ENCODE measurements at regions not wholly inside any gene's neighbourhood (a gene's known extent, or its start where the extent isn't known, plus 50 kb on each side); places are given as distances from the start of the nearest gene placed in this dataset.

DNA sequence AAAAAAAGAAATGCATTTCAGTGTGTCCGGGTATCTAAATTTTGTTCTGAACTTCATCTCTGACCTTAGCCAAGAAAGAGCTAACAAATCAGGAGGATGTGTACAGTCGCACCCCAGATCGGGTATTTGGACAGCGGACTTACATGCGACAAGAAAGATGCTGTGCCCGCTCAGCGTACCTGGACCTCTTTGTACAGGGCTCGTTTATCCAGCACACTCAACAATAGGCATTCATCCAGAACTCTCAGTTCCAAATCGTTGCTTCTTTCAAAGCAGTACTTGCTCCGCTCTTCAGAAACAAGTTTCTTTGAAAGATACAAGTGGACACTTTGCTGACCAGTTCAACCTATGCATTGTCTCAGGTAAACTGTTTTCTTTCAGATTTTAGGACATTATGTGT is 191.7 kb downstream of the LY86 start:
- no peak for TF ChIP-seq POLR2A (IDR thresholded peaks at IDR 0.05)
- TF ChIP-seq, protein P1, sequence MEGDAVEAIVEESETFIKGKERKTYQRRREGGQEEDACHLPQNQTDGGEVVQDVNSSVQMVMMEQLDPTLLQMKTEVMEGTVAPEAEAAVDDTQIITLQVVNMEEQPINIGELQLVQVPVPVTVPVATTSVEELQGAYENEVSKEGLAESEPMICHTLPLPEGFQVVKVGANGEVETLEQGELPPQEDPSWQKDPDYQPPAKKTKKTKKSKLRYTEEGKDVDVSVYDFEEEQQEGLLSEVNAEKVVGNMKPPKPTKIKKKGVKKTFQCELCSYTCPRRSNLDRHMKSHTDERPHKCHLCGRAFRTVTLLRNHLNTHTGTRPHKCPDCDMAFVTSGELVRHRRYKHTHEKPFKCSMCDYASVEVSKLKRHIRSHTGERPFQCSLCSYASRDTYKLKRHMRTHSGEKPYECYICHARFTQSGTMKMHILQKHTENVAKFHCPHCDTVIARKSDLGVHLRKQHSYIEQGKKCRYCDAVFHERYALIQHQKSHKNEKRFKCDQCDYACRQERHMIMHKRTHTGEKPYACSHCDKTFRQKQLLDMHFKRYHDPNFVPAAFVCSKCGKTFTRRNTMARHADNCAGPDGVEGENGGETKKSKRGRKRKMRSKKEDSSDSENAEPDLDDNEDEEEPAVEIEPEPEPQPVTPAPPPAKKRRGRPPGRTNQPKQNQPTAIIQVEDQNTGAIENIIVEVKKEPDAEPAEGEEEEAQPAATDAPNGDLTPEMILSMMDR (IDR thresholded peaks at IDR 0.05): no peak
- H3K4me3 ChIP-seq: no peak overlapping the region
- 89 to 94% (median 90%) methylated on average over 10 of the region's 10 CpGs for WGBS, 4 donors
- no peak for ATAC-seq
- no peak overlapping the region for H3K27ac ChIP-seq
- no peaks in the 10 kb centered on the region for H3K36me3 ChIP-seq
- peaks cover 0 to 15% (median 5%) of the 10 kb centered on the region in 12 donors for H3K4me1 ChIP-seq
- peaks cover 0 to 7% (median 0%) of the 10 kb centered on the region in 12 donors for H3K9me3 ChIP-seq
- no peaks in the 10 kb centered on the region for H3K27me3 ChIP-seq
- intact Hi-C loops (cut with DNase I): no loop called here
- no peak for DNase-seq

DNA sequence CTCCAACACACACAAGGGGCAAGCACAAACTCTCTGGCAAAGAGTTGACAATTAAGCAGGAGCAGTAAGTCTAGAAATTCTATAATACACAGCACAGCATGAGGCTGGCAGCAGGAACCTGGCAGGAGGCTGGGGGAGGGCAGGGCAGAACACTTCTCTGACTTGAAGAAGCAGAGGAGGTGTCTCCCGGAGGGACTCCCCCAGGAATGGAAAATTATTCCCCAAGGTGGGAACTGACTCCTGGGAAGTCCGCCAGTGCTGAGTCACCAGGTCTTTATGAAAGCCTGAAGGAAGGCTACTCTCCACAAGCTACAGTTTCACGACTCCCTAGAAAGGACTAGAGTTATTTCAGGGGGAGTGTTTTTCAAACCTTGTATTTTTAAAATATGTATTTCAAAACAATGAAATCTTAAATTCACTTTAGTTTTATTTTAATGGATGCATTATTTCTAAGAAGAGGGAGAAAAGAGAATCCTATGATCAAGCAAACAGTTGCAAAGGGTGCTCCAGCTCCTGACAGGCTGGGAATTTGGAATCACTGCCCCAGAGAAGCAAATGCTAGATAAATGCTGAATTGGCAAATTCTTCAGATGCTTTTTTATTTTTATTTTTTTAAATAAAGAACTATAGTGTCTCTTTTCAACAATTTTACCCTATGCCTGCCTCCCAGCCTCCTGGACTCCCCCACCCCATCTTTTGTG is 192.8 kb downstream of the LY86 start:
- H3K4me3 ChIP-seq: no peak overlapping the region
- intact Hi-C loops (cut with DNase I): no loop called here
- ATAC-seq: peak in 2 of 4 donors; percentile 57 to 82
- peak in 2 of 5 donors; percentile 39 to 62 for DNase-seq
- no peak overlapping the region for H3K27ac ChIP-seq
- no peaks in the 10 kb centered on the region for H3K27me3 ChIP-seq
- no peak for TF ChIP-seq POLR2A (IDR thresholded peaks at IDR 0.05)
- TF ChIP-seq, protein P1 (IDR thresholded peaks at IDR 0.05): no peak
- 32 to 49% (median 46%) methylated on average over 3 of the region's 3 CpGs for WGBS, 4 donors
- H3K9me3 ChIP-seq: peaks cover 0 to 6% (median 0%) of the 10 kb centered on the region in 12 donors
- no peaks in the 10 kb centered on the region for H3K36me3 ChIP-seq
- H3K4me1 ChIP-seq: peaks cover 0 to 16% (median 5%) of the 10 kb centered on the region in 12 donors

DNA sequence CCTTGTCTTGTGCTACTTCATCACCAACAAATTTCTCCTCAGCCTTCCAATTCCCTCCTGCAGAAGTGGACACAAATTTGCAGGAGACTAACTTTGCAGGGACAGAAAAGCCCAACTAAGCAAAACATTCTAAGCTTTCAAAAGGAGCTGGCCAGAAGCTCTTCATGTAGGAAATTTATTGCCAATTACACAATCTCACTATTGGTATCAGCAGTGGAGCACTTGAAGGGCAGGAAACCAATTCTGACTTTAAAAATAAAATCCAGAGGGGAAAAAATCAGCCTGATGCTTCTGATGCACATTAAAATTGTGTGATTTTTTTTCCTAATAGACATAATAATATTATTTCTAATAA is 193.3 kb downstream of the LY86 start:
- ATAC-seq: no peak
- H3K4me3 ChIP-seq: no peak overlapping the region
- H3K9me3 ChIP-seq: peaks cover 0 to 1% (median 0%) of the 10 kb centered on the region in 12 donors
- TF ChIP-seq POLR2A (IDR thresholded peaks at IDR 0.05): no peak
- TF ChIP-seq, protein P1 (IDR thresholded peaks at IDR 0.05): no peak
- H3K27me3 ChIP-seq: no peaks in the 10 kb centered on the region
- H3K4me1 ChIP-seq: peaks cover 0 to 16% (median 5%) of the 10 kb centered on the region in 12 donors
- no peak overlapping the region for H3K27ac ChIP-seq
- intact Hi-C loops (cut with DNase I): no loop called here
- no peak for DNase-seq
- no peaks in the 10 kb centered on the region for H3K36me3 ChIP-seq

DNA sequence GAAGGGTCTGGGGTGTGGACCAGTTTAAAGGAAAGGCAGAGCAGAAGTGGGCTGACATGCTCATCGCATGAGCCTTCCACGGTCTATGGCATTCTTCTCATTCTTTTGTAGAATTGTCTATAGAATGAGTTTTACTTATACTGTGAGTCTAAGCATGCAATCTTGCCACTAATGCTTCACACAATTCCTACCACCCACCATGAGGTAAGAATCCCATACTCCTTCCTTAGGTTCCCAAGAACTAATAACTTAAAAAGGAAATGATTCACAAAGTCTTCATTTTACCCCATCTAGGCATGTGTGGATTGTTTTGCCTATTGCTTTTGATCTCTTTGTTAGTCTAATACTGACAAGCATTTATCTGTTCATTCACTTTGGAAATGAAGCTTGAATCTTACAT is 195.2 kb downstream of the LY86 start:
- intact Hi-C loops (cut with DNase I): no loop called here
- ATAC-seq (no peak), DNase-seq (no peak)
- H3K4me1 ChIP-seq: peaks cover 0 to 16% (median 5%) of the 10 kb centered on the region in 12 donors
- no peak overlapping the region for H3K27ac ChIP-seq
- no peaks in the 10 kb centered on the region for H3K9me3 ChIP-seq
- no peaks in the 10 kb centered on the region for H3K27me3 ChIP-seq
- no peaks in the 10 kb centered on the region for H3K36me3 ChIP-seq
- WGBS, 4 donors: 87 to 98% (median 93%) methylated on average over 2 of the region's 2 CpGs
- no peak for TF ChIP-seq POLR2A (IDR thresholded peaks at IDR 0.05)
- TF ChIP-seq, protein P1 (IDR thresholded peaks at IDR 0.05): no peak
- no peak overlapping the region for H3K4me3 ChIP-seq

Data from heart left ventricle (tissue), 16 donors.